GM21737 (cell line): ENCODE measurements at regions not wholly inside any gene's neighbourhood (a gene's known extent, or its start where the extent isn't known, plus 50 kb on each side); places are given as distances from the start of the nearest gene placed in this dataset.

Experiments used
- ATAC-seq: cut with Tn5 transposase; IDR thresholded peaks from one replicate; pipeline ENCODE4 v1.9.1; 2021; ENCODE audit warnings: mild to moderate bottlenecking, moderate library complexity; ENCODE audit not compliant: unreplicated experiment

DNA sequence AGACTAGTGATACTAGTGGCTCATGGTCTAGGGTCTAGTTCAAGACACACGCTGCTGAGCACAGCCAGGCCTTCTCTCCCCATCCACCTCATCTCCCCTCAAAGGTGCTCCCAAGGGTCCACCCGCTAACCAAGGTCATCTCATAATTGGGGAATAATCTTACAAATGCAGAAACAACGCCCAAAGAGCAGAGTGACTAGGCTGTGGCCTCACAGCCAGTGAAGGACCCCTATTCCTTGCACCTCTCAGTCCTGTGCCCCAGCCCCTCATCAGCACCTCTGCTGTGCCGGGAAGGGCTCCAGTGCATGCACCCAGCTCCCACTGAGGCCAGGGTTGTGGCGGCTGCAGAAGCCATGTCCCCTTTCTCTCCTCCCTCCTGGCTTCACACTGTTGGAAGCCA, 286.9 kb downstream of the UACA start:
- no peak for ATAC-seq

GRCh38 chr15:70475921-70476320, 287.4 kb downstream of the UACA start:
- no peak for ATAC-seq

DNA sequence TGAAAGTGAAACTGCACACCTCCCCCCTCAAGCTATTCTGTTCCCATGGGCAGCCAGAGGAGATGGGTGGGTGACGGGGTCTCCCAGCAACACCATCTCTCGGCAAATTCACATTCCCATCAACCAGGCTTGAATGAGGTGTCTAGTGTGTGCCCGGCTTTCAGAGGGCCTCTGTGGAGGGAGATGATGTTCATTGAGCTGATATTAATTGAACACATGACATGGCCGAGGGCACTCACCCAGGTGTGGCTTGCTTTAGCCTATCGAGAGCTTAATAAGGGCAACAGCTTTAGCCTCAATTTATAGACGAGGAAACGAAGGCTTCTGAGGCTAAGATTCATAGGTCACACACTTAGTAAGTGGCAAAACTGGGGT, 288.0 kb downstream of the UACA start:
- ATAC-seq = no peak

DNA sequence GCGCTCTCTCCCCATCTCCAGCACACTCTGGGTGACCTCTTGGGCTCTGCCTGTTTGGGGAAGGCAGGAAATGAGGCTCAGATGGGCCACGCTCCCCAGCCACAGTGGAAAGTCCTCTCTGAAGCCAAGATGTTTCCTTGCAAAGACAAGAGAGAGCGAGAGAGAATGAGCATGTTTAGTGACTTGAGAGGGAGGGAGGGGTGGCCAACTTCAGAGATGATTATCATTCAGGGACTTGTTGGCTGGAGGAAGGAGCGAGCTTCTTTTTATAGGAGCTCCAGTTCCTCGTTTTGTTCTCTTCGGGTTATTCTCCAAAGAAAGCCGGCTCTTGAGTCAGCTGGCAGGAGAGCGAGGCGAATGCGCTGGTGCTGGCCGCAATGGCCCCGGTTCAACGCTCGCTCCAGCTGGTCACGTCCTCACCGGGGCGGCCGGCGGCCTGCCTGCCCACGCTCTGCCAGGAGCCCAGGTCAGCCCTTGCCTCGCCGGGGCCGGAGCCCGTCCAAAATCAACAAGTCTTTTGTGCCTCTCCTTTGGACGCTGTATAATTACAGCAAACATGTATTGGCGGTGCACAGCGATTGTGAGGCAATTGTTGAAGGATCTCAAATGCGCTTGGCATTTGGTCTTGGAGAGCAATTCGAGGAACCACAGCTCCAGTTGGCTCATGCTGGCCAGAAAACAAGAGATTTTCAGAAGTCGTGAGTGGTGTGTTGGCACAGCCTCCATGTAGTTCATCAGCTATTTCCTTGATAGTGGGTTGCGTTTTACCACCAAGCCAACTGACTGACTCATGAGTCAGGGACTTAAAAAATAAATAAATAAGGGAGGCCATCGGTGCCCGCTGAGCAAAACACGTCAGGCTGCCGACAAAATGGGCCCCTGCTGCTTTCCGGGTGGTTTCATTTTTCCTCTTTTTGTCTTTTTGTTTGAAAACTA, 288.6 kb downstream of the UACA start:
- no peak for ATAC-seq

DNA sequence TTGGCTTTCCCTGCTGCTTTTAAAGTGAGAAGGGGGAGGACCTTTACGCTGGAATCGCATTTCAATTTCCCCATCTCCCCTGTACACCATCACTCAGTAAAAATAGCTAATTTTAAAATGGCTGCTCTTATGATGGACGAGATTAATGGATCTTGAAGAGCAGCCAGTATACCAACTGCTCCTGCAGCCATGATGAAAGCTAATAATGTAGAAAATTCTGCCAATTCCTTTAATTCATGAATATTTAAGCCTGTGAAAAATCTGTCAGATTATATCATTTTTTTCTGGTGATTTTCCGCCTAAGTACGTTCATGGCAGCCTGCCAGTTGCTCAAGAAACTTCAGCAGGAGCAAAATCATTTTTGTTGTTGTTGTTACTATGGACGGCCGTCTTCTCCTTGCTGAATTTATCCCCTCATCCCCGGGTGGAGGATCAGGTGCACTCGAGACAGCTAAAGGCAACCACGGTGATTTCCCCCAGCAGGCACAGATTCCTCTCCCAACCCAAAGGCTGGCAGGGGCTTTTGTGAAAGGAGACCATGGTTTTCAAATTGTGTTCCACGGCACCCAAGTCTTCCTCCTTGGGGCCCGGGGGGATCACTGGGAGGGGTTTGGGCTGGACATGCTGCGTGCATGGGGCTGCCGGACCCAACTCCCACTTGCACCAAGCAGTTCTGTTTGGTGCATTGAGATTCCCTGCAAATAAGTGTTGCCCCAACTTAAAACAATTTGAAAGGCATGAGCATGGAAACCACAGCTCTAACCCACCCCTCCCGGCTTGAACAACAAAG, 289.6 kb downstream of the UACA start:
- ATAC-seq = no peak

GRCh38 chr15:70471517-70471916, 291.8 kb downstream of the UACA start:
- no peak for ATAC-seq

- ATAC-seq = no peak
These were observed 292.7 kb downstream of the UACA start for GRCh38 chr15:70470556-70471191.

GRCh38 chr15:70469651-70470555, 293.5 kb downstream of the UACA start:
- ATAC-seq = no peak

GRCh38 chr15:70469182-70469581, 294.2 kb downstream of the UACA start:
- no peak for ATAC-seq

GRCh38 chr15:70466895-70467529, 296.3 kb downstream of the UACA start:
- ATAC-seq = no peak

DNA sequence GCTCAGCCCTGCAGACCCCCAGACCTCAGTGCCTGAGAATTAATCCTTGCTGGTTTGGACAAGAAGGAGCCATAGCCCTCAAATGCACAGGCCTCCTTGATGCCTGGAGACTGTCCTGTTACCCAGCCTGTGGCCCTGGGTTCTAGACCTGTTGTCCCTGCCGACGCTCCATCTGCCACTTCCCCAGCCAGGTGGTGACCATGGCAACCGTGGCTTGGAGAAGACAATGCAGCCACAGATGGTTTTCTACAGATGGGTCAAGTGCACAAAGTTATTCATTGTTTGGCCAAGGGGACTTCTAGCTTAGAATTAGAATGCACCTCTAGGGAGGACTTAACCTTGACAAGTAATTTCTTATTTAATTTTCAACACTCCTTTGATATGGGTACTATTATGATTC, 297.1 kb downstream of the UACA start:
- ATAC-seq = no peak

DNA sequence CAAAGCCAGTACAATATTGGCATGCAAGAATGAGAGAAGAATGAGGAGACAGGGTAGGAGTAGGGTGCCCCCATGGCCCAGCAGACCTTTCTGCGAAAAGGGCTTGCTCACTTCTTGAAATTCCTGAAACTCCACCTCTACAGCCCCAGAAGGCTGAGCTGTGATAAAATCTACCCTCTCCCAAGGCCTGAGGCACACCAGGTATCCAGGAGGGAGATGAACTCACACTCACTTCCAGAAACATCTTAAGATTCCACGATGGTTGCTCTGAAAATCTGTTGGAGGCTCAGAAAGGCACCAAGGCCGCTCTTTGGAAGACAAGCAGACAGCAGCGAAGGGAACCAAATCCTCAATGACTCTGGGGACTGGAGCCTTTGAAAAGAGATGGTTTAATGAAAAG, 297.5 kb downstream of the UACA start:
- ATAC-seq = no peak

DNA sequence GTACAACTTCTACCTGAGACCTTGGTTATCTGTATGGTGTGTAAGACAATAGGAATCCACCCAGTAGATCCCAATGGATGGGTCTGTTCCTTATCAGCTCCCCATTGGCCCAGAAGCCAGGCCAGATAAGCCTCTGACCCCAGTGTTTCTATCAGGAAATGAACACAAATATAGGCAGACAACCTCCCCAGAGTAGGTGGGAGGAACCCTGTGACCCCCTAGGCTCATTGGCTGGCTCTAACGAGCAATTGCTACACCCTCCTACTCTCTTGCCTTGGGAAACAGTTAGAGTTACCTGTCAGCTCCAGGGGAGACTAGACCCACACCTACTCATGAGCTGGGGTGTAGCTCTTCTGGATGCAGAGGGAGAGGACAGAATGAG, 299.9 kb downstream of the UACA start:
- ATAC-seq = no peak

DNA sequence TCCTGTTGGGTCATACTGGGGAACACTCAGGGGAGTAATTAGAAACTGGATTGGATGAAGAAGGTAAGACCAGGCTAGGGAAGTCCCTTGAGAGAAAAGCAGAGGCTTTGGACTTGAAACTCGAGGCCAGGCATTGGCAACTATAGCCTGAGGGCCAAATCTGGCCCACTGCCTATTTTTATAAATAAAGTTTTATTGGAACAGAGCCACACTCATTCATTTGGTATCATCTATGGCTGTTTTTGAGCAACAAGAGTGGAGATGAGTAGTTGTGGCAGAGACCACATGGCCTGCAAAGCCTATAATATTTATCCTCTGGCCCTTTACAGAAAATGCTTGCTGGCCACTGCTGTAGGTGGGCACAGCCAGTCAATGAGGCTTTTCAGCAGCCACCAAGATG, 301.4 kb downstream of the UACA start:
- ATAC-seq = no peak

DNA sequence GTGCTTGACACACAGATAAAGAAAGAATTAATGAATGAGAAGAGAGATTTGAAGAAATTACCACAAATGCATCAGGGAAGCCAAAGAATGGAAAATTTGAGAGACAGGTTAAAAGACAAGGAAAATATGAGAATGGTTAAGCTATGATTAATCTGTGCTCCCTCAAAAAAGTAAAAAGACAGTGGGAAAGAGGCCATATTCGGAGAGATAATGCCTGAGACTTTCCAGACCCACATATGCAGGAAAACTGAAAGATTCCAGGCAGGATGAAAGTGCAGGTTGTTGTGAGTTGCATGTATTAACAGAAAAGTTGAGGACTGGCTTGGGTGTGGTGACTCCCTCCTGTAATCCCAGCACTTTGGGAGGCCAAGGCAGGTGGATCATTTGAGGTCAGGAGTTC, 302.3 kb downstream of the UACA start:
- ATAC-seq = no peak

- ATAC-seq = no peak
These were observed 304.0 kb downstream of the UACA start for GRCh38 chr15:70459312-70459711.

DNA sequence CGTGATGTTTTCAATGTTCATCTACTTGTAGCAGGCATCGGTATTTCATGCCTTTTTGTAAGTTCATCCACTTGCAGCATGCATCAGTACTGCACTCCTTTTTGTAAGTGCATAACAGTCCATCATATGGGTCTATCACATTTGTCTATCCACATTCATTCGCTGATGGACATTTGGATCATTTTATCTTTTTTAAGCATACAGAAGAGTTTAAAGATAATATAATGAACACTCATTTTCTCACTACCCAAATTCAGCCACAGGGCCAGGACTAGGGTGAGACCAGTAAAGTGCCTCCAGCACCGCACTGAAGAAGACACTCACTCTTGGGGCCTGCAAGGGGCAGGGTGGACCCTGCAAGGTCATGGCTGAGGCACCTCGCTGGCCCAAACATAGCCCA, 309.6 kb downstream of the UACA start:
- no peak for ATAC-seq

GRCh38 chr15:70453238-70453637, 310.1 kb downstream of the UACA start:
- ATAC-seq = no peak

GRCh38 chr15:70451821-70452653, 311.3 kb downstream of the UACA start:
- ATAC-seq = no peak

GRCh38 chr15:70450142-70450443, 313.3 kb downstream of the UACA start:
- no peak for ATAC-seq
